GM13976 (cell line): ENCODE measurements at regions not wholly inside any gene's neighbourhood (a gene's known extent, or its start where the extent isn't known, plus 50 kb on each side); places are given as distances from the start of the nearest gene placed in this dataset.

ENCODE experiments used
- DNase-seq: peaks from one replicate; pipeline ENCODE4 v3.0.0; 2012; ENCODE audit warnings: low spot score
- CTCF ChIP-seq: IDR thresholded peaks from 2 replicates; pipeline ENCODE4 v1.5.1; 2012; ENCODE audit warnings: borderline replicate concordance, mild to moderate bottlenecking; ENCODE audit not compliant: insufficient read depth; ENCODE audit errors: extremely low read depth, missing control alignments, control extremely low read depth
- in situ Hi-C: fragments of 300-500 bp; cut with MboI; formaldehyde crosslinking; loops from one replicate; pipeline ENCODE4 v1.12.0; 2022; ENCODE audit warnings: low sequenced_read_pairs, mixed read lengths, inconsistent platforms; ENCODE audit not compliant: unreplicated experiment

GRCh38 chr10:2628705-2629104 lies 438.6 kb upstream of the PFKP start:
- TF ChIP-seq CTCF, result no peak
- in situ Hi-C loops, result no loop called here
- DNase-seq, result no peak

GRCh38 chr10:2627969-2628368 lies 439.4 kb upstream of the PFKP start:
- no peak for DNase-seq
- in situ Hi-C loops, result no loop called here
- TF ChIP-seq CTCF, result no peak

- no peak for TF ChIP-seq CTCF
- in situ Hi-C loops, result no loop called here
- DNase-seq, result no peak
These were observed 442.3 kb upstream of the PFKP start for GRCh38 chr10:2625094-2625493.

GRCh38 chr10:2623675-2624274 lies 443.6 kb upstream of the PFKP start:
- in situ Hi-C loops, result no loop called here
- no peak for TF ChIP-seq CTCF
- peak; percentile 18 for DNase-seq

- DNase-seq, result no peak
- in situ Hi-C loops, result no loop called here
- TF ChIP-seq CTCF, result no peak
These were observed 446.4 kb upstream of the PFKP start for GRCh38 chr10:2620827-2621521.

- no peak for TF ChIP-seq CTCF
- in situ Hi-C loops, result no loop called here
- DNase-seq, result no peak
These were observed 447.4 kb upstream of the PFKP start for GRCh38 chr10:2619916-2620315.
